HG03571 (cell line): ENCODE measurements at regions not wholly inside any gene's neighbourhood (a gene's known extent, or its start where the extent isn't known, plus 50 kb on each side); places are given as distances from the start of the nearest gene placed in this dataset.

Source experiments
- ATAC-seq: cut with Tn5 transposase; IDR thresholded peaks from one replicate; pipeline ENCODE4 v1.9.1; 2021; ENCODE audit not compliant: unreplicated experiment

- ATAC-seq = no peak
Observed at GRCh38 chr12:85352016-85352415, 72.0 kb downstream of the ALX1 start.

- ATAC-seq = no peak
Observed at GRCh38 chr12:85356596-85357385, 76.8 kb downstream of the ALX1 start.

- ATAC-seq = no peak
Observed at GRCh38 chr12:85357609-85358008, 77.6 kb downstream of the ALX1 start.

GRCh38 chr12:85358715-85359114, 78.7 kb downstream of the ALX1 start:
- ATAC-seq = no peak

- no peak for ATAC-seq
Observed at GRCh38 chr12:85363382-85364190, 83.6 kb downstream of the ALX1 start.

GRCh38 chr12:85367936-85368335, 87.9 kb downstream of the ALX1 start:
- no peak for ATAC-seq

GRCh38 chr12:85369365-85370154, 89.5 kb downstream of the ALX1 start:
- no peak for ATAC-seq

- ATAC-seq = no peak
Observed at GRCh38 chr12:85373045-85373444, 93.0 kb downstream of the ALX1 start.

GRCh38 chr12:85374981-85375380, 95.0 kb downstream of the ALX1 start:
- no peak for ATAC-seq

- no peak for ATAC-seq
Observed at GRCh38 chr12:85385406-85385805, 105.4 kb downstream of the ALX1 start.

GRCh38 chr12:85390266-85390665, 110.2 kb downstream of the ALX1 start:
- no peak for ATAC-seq

- ATAC-seq = no peak
Observed at GRCh38 chr12:85392508-85392907, 112.5 kb downstream of the ALX1 start.

GRCh38 chr12:85393606-85394005, 113.6 kb downstream of the ALX1 start:
- no peak for ATAC-seq

GRCh38 chr12:85394065-85394464, 114.0 kb downstream of the ALX1 start:
- no peak for ATAC-seq

GRCh38 chr12:85394809-85395208, 114.8 kb downstream of the ALX1 start:
- no peak for ATAC-seq

GRCh38 chr12:85405262-85405661, 125.2 kb downstream of the ALX1 start:
- ATAC-seq = no peak

- no peak for ATAC-seq
Observed at GRCh38 chr12:85405781-85406522, 125.9 kb downstream of the ALX1 start.

- no peak for ATAC-seq
Observed at GRCh38 chr12:85413266-85413665, 133.2 kb downstream of the ALX1 start.

- no peak for ATAC-seq
Observed at GRCh38 chr12:85422762-85423161, 142.7 kb downstream of the ALX1 start.

GRCh38 chr12:85423947-85424346, 143.9 kb downstream of the ALX1 start:
- peak; percentile 67 for ATAC-seq
